ENCODE measurements at regions not wholly inside any gene's neighbourhood (a gene's known extent, or its start where the extent isn't known, plus 50 kb on each side); places are given as distances from the start of the nearest gene placed in this dataset.

DNA sequence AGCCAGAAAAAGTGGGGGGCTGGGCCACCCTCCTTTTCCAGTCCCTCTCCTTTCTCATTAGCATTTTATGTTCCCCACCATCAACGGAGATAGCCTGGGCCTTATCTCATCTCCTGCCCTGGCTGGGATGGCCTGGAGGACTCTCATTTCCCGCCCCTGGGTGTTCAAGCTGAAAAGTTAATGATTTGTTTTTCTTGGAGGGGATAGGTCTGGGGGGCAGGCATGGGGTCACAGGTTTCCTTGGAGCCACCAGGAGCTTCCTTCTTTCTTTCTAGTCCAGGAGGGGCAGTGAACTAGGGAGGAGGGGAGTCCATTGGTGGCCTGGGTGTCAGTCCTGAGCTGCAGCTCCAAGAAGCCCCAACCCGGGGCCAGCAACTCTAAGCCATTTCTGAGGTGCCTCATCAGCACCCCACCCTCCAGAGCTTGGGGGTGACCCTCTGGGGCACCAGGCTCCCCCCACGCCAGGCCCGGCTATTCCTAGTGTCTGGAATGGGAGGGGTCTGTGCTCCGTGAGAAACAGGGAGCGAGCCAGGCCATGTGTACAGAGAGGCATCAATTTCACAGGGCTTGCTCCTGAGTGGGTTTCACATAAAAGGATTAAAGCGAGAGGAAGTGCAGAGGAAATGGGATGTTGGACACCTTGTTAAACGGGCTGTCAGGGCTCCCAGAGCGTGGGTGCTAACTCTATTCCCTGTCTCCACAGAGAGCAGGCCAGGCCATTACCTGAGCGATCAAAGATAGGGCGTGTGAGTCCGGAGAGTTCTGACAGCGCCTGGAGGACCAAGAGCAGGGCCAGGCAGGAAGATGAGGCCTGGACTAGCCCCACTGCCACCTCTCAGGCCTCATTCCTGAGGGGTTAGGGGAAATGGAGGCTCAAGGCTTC lies 90.6 kb upstream of the LHX1 start:
- TF ChIP-seq, protein P1, sequence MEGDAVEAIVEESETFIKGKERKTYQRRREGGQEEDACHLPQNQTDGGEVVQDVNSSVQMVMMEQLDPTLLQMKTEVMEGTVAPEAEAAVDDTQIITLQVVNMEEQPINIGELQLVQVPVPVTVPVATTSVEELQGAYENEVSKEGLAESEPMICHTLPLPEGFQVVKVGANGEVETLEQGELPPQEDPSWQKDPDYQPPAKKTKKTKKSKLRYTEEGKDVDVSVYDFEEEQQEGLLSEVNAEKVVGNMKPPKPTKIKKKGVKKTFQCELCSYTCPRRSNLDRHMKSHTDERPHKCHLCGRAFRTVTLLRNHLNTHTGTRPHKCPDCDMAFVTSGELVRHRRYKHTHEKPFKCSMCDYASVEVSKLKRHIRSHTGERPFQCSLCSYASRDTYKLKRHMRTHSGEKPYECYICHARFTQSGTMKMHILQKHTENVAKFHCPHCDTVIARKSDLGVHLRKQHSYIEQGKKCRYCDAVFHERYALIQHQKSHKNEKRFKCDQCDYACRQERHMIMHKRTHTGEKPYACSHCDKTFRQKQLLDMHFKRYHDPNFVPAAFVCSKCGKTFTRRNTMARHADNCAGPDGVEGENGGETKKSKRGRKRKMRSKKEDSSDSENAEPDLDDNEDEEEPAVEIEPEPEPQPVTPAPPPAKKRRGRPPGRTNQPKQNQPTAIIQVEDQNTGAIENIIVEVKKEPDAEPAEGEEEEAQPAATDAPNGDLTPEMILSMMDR (IDR thresholded peaks at IDR 0.05; ENCODE audit: insufficient read depth, low read depth, low read length): no peak
- no peak for TF ChIP-seq EZH2 (IDR thresholded peaks at IDR 0.05; ENCODE audit: insufficient read depth, low read length)
